ENCODE measurements at regions not wholly inside any gene's neighbourhood (a gene's known extent, or its start where the extent isn't known, plus 50 kb on each side); places are given as distances from the start of the nearest gene placed in this dataset.

DNA sequence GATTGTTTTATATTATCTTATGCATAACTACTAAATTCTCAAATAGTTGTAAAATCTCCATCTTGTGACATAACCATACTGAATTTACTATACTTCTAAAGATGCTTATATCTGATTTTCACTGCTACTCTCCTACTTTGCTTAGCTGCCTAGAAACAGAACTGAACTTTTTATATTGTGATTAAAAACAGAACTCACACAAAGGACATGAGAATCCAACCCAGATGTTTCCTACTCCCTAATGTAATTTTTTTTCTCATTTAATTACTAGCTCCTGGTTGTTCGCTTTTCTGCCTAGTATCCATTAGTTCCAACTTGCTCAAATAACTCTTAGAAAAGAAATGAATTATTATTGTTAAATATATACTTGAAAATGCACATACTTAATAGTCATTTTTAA is 283.5 kb upstream of the ACTRT1 start:
- Histone ChIP-seq H3K9ac (no peak overlapping the region), H3K4me3 (IDR thresholded peaks at IDR 0.05; ENCODE audit: insufficient read depth, low read depth, low read length) (no peak overlapping the region), H3K4me2 (no peak overlapping the region), H3K36me3 (ENCODE audit: insufficient read depth) (no peaks in the 10 kb centered on the region), H3K4me1 (ENCODE audit: low read depth, poor library complexity, severe bottlenecking) (no peaks in the 10 kb centered on the region), H2AFZ (ENCODE audit: low read depth) (no peak overlapping the region), H3K79me2 (ENCODE audit: insufficient read depth, low read depth) (no peaks in the 10 kb centered on the region), H3K27me3 (ENCODE audit: insufficient read depth, low read depth) (no peaks in the 10 kb centered on the region), H4K20me1 (ENCODE audit: insufficient read depth) (no peaks in the 10 kb centered on the region), H3K27ac (no peak overlapping the region)
- TF ChIP-seq CTCF (conservative IDR thresholded peaks at IDR 0.05; ENCODE audit: low read depth, low read length), result no peak

DNA sequence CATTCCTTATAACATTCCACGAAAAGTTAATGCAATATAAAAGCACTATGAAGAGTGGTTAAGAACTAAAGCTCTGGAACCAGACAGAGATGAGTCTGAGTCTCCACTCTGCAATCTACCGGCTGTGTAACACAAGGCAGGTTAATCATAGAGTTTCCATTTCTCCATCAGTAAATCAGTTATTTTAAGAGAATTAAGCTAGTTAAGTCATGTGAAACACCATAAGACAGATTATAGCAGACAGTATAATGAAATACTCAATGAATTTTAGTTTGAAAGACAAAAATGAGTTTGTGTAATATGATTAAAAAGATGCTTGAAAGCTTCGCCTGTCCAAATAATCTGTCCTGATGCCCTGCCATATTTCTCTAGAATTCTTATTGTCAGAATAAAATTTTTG is 282.6 kb upstream of the ACTRT1 start:
- no peaks in the 10 kb centered on the region for H3K27me3 ChIP-seq (ENCODE audit: insufficient read depth, low read depth)
- H3K27ac ChIP-seq, result no peak overlapping the region
- H3K79me2 ChIP-seq (ENCODE audit: insufficient read depth, low read depth), result no peaks in the 10 kb centered on the region
- no peak overlapping the region for H3K4me3 ChIP-seq (IDR thresholded peaks at IDR 0.05; ENCODE audit: insufficient read depth, low read depth, low read length)
- H4K20me1 ChIP-seq (ENCODE audit: insufficient read depth), result no peaks in the 10 kb centered on the region
- no peaks in the 10 kb centered on the region for H3K4me1 ChIP-seq (ENCODE audit: low read depth, poor library complexity, severe bottlenecking)
- no peak overlapping the region for H3K9ac ChIP-seq
- no peak overlapping the region for H2AFZ ChIP-seq (ENCODE audit: low read depth)
- no peaks in the 10 kb centered on the region for H3K36me3 ChIP-seq (ENCODE audit: insufficient read depth)
- no peak overlapping the region for H3K4me2 ChIP-seq
- TF ChIP-seq CTCF (conservative IDR thresholded peaks at IDR 0.05; ENCODE audit: low read depth, low read length), result no peak

DNA sequence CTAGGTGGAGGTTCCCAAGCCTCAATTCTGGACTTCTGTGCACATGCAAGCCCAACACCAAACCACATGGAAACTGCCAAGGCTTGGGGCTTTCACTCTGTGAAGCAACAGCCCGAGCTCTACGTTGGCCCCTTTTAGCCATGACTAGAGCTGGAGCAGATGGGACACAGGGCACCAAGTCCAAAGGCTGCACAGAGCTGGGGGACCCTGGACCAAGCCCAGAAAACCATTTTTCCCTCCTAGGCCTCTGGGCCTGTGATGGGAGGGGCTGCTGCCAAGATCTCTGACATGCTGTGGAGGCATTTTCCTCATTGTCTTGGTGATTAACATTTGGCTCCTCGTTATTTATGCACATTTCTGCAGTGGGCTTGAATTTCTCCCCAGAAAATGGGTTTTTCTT is 258.7 kb upstream of the ACTRT1 start:
- no peaks in the 10 kb centered on the region for H3K79me2 ChIP-seq (ENCODE audit: insufficient read depth, low read depth)
- no peak overlapping the region for H3K4me2 ChIP-seq
- no peak overlapping the region for H2AFZ ChIP-seq (ENCODE audit: low read depth)
- H4K20me1 ChIP-seq (ENCODE audit: insufficient read depth), result no peaks in the 10 kb centered on the region
- no peak overlapping the region for H3K27ac ChIP-seq
- no peaks in the 10 kb centered on the region for H3K27me3 ChIP-seq (ENCODE audit: insufficient read depth, low read depth)
- H3K9ac ChIP-seq, result no peak overlapping the region
- TF ChIP-seq CTCF (conservative IDR thresholded peaks at IDR 0.05; ENCODE audit: low read depth, low read length), result no peak
- no peak overlapping the region for H3K4me3 ChIP-seq (IDR thresholded peaks at IDR 0.05; ENCODE audit: insufficient read depth, low read depth, low read length)
- no peaks in the 10 kb centered on the region for H3K36me3 ChIP-seq (ENCODE audit: insufficient read depth)
- H3K4me1 ChIP-seq (ENCODE audit: low read depth, poor library complexity, severe bottlenecking), result no peaks in the 10 kb centered on the region

GRCh38 chrX:128309311-128309710 is 257.1 kb upstream of the ACTRT1 start:
- no peak for TF ChIP-seq CTCF (conservative IDR thresholded peaks at IDR 0.05; ENCODE audit: low read depth, low read length)
- no peaks in the 10 kb centered on the region for H3K27me3 ChIP-seq (ENCODE audit: insufficient read depth, low read depth)

GRCh38 chrX:128294198-128294597 is 242.0 kb upstream of the ACTRT1 start:
- H3K36me3 ChIP-seq (ENCODE audit: insufficient read depth), result no peaks in the 10 kb centered on the region
- no peaks in the 10 kb centered on the region for H3K79me2 ChIP-seq (ENCODE audit: insufficient read depth, low read depth)
- no peak overlapping the region for H3K9ac ChIP-seq
- no peaks in the 10 kb centered on the region for H3K27me3 ChIP-seq (ENCODE audit: insufficient read depth, low read depth)
- no peaks in the 10 kb centered on the region for H3K4me1 ChIP-seq (ENCODE audit: low read depth, poor library complexity, severe bottlenecking)
- TF ChIP-seq CTCF (conservative IDR thresholded peaks at IDR 0.05; ENCODE audit: low read depth, low read length), result no peak
- H2AFZ ChIP-seq (ENCODE audit: low read depth), result no peak overlapping the region
- H4K20me1 ChIP-seq (ENCODE audit: insufficient read depth), result no peaks in the 10 kb centered on the region
- no peak overlapping the region for H3K27ac ChIP-seq
- no peak overlapping the region for H3K4me3 ChIP-seq (IDR thresholded peaks at IDR 0.05; ENCODE audit: insufficient read depth, low read depth, low read length)
- no peak overlapping the region for H3K4me2 ChIP-seq

More at GRCh38 chrX:128309311-128309710, 257.1 kb upstream of the ACTRT1 start:
- H2AFZ ChIP-seq (ENCODE audit: low read depth), result no peak overlapping the region
- no peak overlapping the region for H3K4me3 ChIP-seq (IDR thresholded peaks at IDR 0.05; ENCODE audit: insufficient read depth, low read depth, low read length)
- H4K20me1 ChIP-seq (ENCODE audit: insufficient read depth), result no peaks in the 10 kb centered on the region
- no peak overlapping the region for H3K4me2 ChIP-seq
- H3K36me3 ChIP-seq (ENCODE audit: insufficient read depth), result no peaks in the 10 kb centered on the region
- no peaks in the 10 kb centered on the region for H3K4me1 ChIP-seq (ENCODE audit: low read depth, poor library complexity, severe bottlenecking)
- no peak overlapping the region for H3K9ac ChIP-seq
- no peak overlapping the region for H3K27ac ChIP-seq
- no peaks in the 10 kb centered on the region for H3K79me2 ChIP-seq (ENCODE audit: insufficient read depth, low read depth)
